IMR-90 (cell line): ENCODE measurements at regions not wholly inside any gene's neighbourhood (a gene's known extent, or its start where the extent isn't known, plus 50 kb on each side); places are given as distances from the start of the nearest gene placed in this dataset.

Experiments used
- ATAC-seq: fragments of 200-7000 bp; cut with Tn5 transposase; 2 replicates; pipeline ENCODE4 v1.9.1; 2020; ENCODE audit warnings: low read depth, mild to moderate bottlenecking, moderate library complexity
- BruUV-seq: library from RNA; stranded (reverse); fragments of 400-500 nt; replicated peaks from 2 replicates; lab custom pipeline; 2021; lab: Mats Ljungman, UMichigan
- CTCF ChIA-PET: fragments of 300-600 bp; formaldehyde crosslinking; extraction: SDS; loops from one replicate; lab custom pipeline; 2021; ENCODE audit warnings: antibody characterized with exemption; lab: Yijun Ruan, JAX
- POLR2A ChIA-PET: fragments of 300-600 bp; sonication (Branson Sonifier 250); formaldehyde crosslinking; loops from one replicate; lab custom pipeline; 2022; ENCODE audit warnings: antibody characterized with exemption; ENCODE audit not compliant: unreplicated experiment; lab: Charles Lee
- DNase-seq: peaks from one replicate; pipeline ENCODE4 v3.0.0; 2013
- H2AFZ ChIP-seq: replicated peaks from 2 replicates; pipeline ENCODE3; 2013; ENCODE audit warnings: low read length, mild to moderate bottlenecking; ENCODE audit not compliant: poor library complexity
- H2AK5ac ChIP-seq: 2 replicates; pipeline ENCODE4 v1.6.1; 2013; ENCODE audit warnings: low read depth, low read length, inconsistent platforms
- H2AK9ac ChIP-seq: replicated peaks from 2 replicates; pipeline ENCODE3; 2013; ENCODE audit warnings: mild to moderate bottlenecking, low read depth, low read length, moderate library complexity; ENCODE audit not compliant: poor library complexity
- H2BK120ac ChIP-seq: 2 replicates; pipeline ENCODE4 v1.6.1; 2013; ENCODE audit warnings: low read depth, low read length, inconsistent platforms
- H2BK15ac ChIP-seq: 3 replicates; pipeline ENCODE4 v1.6.1; 2013; ENCODE audit warnings: low read depth, low read length, inconsistent platforms
- H2BK20ac ChIP-seq: 2 replicates; pipeline ENCODE4 v1.6.1; 2013; ENCODE audit warnings: low read depth, mild to moderate bottlenecking, inconsistent platforms, low read length, moderate library complexity
- H2BK5ac ChIP-seq: 2 replicates; pipeline ENCODE4 v1.6.1; 2013; ENCODE audit warnings: mild to moderate bottlenecking, low read depth, low read length, inconsistent platforms; ENCODE audit not compliant: poor library complexity, severe bottlenecking
- H3K14ac ChIP-seq: replicated peaks from 2 replicates; pipeline ENCODE4 v1.6.1; 2013; ENCODE audit warnings: low read depth, low read length, inconsistent platforms
- H3K18ac ChIP-seq: 2 replicates; pipeline ENCODE4 v1.6.1; 2013; ENCODE audit warnings: low read depth, low read length, control low read depth
- H3K23ac ChIP-seq: 2 replicates; pipeline ENCODE4 v1.6.1; 2013; ENCODE audit warnings: low read depth, low read length, inconsistent platforms
- H3K27ac ChIP-seq: 2 replicates; pipeline ENCODE4 v1.5.1; 2013; ENCODE audit warnings: mild to moderate bottlenecking, control low read depth, low read length; ENCODE audit not compliant: insufficient read depth
- H3K27me3 ChIP-seq: 2 replicates; pipeline ENCODE4 v1.6.1; 2013; ENCODE audit warnings: low read length; ENCODE audit not compliant: control insufficient read depth, insufficient read depth
- H3K36me3 ChIP-seq: 2 replicates; pipeline ENCODE4 v1.6.1; 2013; ENCODE audit warnings: low read length, mixed read lengths; ENCODE audit not compliant: control insufficient read depth, insufficient read depth
- H3K4ac ChIP-seq: 2 replicates; pipeline ENCODE4 v1.6.1; 2013; ENCODE audit warnings: low read depth, low read length, inconsistent platforms
- H3K4me1 ChIP-seq: 2 replicates; pipeline ENCODE4 v1.6.1; 2013; ENCODE audit warnings: low read length, mixed read lengths; ENCODE audit not compliant: control insufficient read depth, insufficient read depth
- H3K4me2 ChIP-seq: 2 replicates; pipeline ENCODE4 v1.6.1; 2013; ENCODE audit warnings: low read depth, mild to moderate bottlenecking, control low read depth, low read length, moderate library complexity
- H3K4me3 ChIP-seq: 2 replicates; pipeline ENCODE4 v1.5.1; 2013; ENCODE audit warnings: low read depth, mild to moderate bottlenecking, control low read depth, low read length, moderate library complexity; ENCODE audit not compliant: insufficient read depth
- H3K56ac ChIP-seq: 2 replicates; pipeline ENCODE4 v1.6.1; 2013; ENCODE audit warnings: low read length, inconsistent platforms; ENCODE audit not compliant: insufficient read depth; ENCODE audit errors: extremely low read depth
- H3K79me1 ChIP-seq, 2 experiments: 2 replicates each; pipeline ENCODE4 v1.6.1; 2013; ENCODE audit warnings: low read length in 2 of 2, inconsistent platforms in 1 of 2, low read depth in 1 of 2
- H3K9ac ChIP-seq: 2 replicates; pipeline ENCODE4 v1.6.1; 2013; ENCODE audit warnings: low read depth, low read length, control low read depth
- H3K9me1 ChIP-seq: 2 replicates; pipeline ENCODE4 v1.6.1; 2013; ENCODE audit warnings: low read length, inconsistent platforms; ENCODE audit not compliant: insufficient read depth
- H3K9me3 ChIP-seq: 2 replicates; pipeline ENCODE4 v1.6.1; 2013; ENCODE audit warnings: low read length; ENCODE audit not compliant: control insufficient read depth, insufficient read depth
- H4K20me1 ChIP-seq: 2 replicates; pipeline ENCODE4 v1.6.1; 2013; ENCODE audit warnings: low read length, inconsistent platforms; ENCODE audit not compliant: insufficient read depth
- H4K5ac ChIP-seq: 2 replicates; pipeline ENCODE4 v1.6.1; 2013; ENCODE audit warnings: mild to moderate bottlenecking, low read depth, low read length, control low read depth
- H4K8ac ChIP-seq, 2 experiments: 2 replicates each; pipeline ENCODE4 v1.6.1; 2013; ENCODE audit warnings: low read depth in 2 of 2, low read length in 2 of 2, control low read depth in 1 of 2, inconsistent platforms in 1 of 2
- H4K91ac ChIP-seq: 2 replicates; pipeline ENCODE4 v1.6.1; 2013; ENCODE audit warnings: low read depth, low read length, inconsistent platforms; ENCODE audit not compliant: insufficient read depth
- BHLHE40 ChIP-seq: fragments of 150-350 bp; IDR thresholded peaks from 2 replicates; pipeline ENCODE4 v1.6.1; 2016; ENCODE audit warnings: mild to moderate bottlenecking, low read depth, low read length
- CEBPB ChIP-seq: IDR thresholded peaks from 2 replicates; pipeline ENCODE4 v1.6.1; 2012; ENCODE audit warnings: low read depth, low read length, improper control_type of control experiment
- CHD1 ChIP-seq: IDR thresholded peaks from 2 replicates; pipeline ENCODE4 v1.6.1; 2012; ENCODE audit warnings: low read depth, low read length, improper control_type of control experiment
- CTCF ChIP-seq: conservative IDR thresholded peaks from 2 replicates; pipeline ENCODE4 v1.5.1; 2012; ENCODE audit warnings: mild to moderate bottlenecking, low read depth, low read length, improper control_type of control experiment
- ELK1 ChIP-seq: fragments of 150-350 bp; IDR thresholded peaks from 2 replicates; pipeline ENCODE4 v1.6.1; 2016; ENCODE audit warnings: low read depth, mild to moderate bottlenecking, low read length, moderate library complexity, borderline replicate concordance
- FOS ChIP-seq: fragments of 150-350 bp; IDR thresholded peaks from 2 replicates; pipeline ENCODE4 v1.6.1; 2016; ENCODE audit warnings: low read depth, low read length
- MAFK ChIP-seq: IDR thresholded peaks from 2 replicates; pipeline ENCODE4 v1.6.1; 2012; ENCODE audit warnings: low read depth, low read length, improper control_type of control experiment
- MAZ ChIP-seq: IDR thresholded peaks from 2 replicates; pipeline ENCODE4 v1.6.1; 2012; ENCODE audit warnings: low read depth, mild to moderate bottlenecking, low read length, improper control_type of control experiment, moderate library complexity, borderline replicate concordance
- MXI1 ChIP-seq: IDR thresholded peaks from 2 replicates; pipeline ENCODE4 v1.6.1; 2012; ENCODE audit warnings: low read depth, mild to moderate bottlenecking, low read length, moderate library complexity, borderline replicate concordance
- NFE2L2 ChIP-seq: fragments of 150-350 bp; IDR thresholded peaks from 2 replicates; pipeline ENCODE4 v1.6.1; 2016; ENCODE audit warnings: low read depth, mild to moderate bottlenecking, low read length
- POLR2A ChIP-seq: IDR thresholded peaks from 2 replicates; pipeline ENCODE4 v1.6.1; 2012; ENCODE audit warnings: mild to moderate bottlenecking, low read depth, low read length
- RAD21 ChIP-seq: IDR thresholded peaks from 2 replicates; pipeline ENCODE4 v1.6.1; 2012; ENCODE audit warnings: low read length, improper control_type of control experiment
- RCOR1 ChIP-seq: IDR thresholded peaks from 2 replicates; pipeline ENCODE4 v1.6.1; 2012; ENCODE audit warnings: mild to moderate bottlenecking, low read length, improper control_type of control experiment; ENCODE audit not compliant: insufficient replicate concordance
- RFX5 ChIP-seq: IDR thresholded peaks from 2 replicates; pipeline ENCODE4 v1.8.0; 2012; ENCODE audit warnings: low read depth, mild to moderate bottlenecking, low read length, moderate library complexity
- SMC3 ChIP-seq: fragments of 150-350 bp; IDR thresholded peaks from 2 replicates; pipeline ENCODE4 v1.6.1; 2016; ENCODE audit warnings: low read depth, mild to moderate bottlenecking, antibody characterized with exemption, low read length, moderate library complexity
- USF2 ChIP-seq: fragments of 150-350 bp; IDR thresholded peaks from 2 replicates; pipeline ENCODE4 v1.6.1; 2017; ENCODE audit warnings: mild to moderate bottlenecking, antibody characterized with exemption, low read length, low read depth
- WGBS, 2 experiments: methylation state at CpG; one replicate each; pipeline versions ENCODE4 v1.1.5 to v1.1.7; 2013; ENCODE audit warnings: missing lambda C conversion rate in 2 of 2; ENCODE audit not compliant: insufficient read length in 1 of 2; ENCODE audit errors: extremely low coverage in 2 of 2; 5-methylcytosine and 5-hydroxymethylcytosine counted together
- dilution Hi-C: fragments of 300-500 bp; cut with HindIII; formaldehyde crosslinking; loops from one replicate; pipeline ENCODE4 v1.14.3; 2018; ENCODE audit warnings: low sequenced_read_pairs; ENCODE audit not compliant: unreplicated experiment
- in situ Hi-C: fragments of 300-500 bp; cut with MboI; formaldehyde crosslinking; loops from 3 replicates; pipeline ENCODE4 v1.14.3; 2019; ENCODE audit warnings: low sequenced_read_pairs, inconsistent platforms, mixed read lengths
- intact Hi-C: fragments of 100-400 bp; cut with micrococcal nuclease; formaldehyde crosslinking; loops from 2 replicates; pipeline ENCODE4 v1.10.0; 2022

- POLR2A ChIA-PET: no interaction called here
- no peak overlapping the region for H4K5ac ChIP-seq
- H3K4me1 ChIP-seq: no peaks in the 10 kb centered on the region
- H3K9ac ChIP-seq: no peak overlapping the region
- H2AK5ac ChIP-seq: no peak overlapping the region
- no peak overlapping the region for H2AFZ ChIP-seq
- no peak for ATAC-seq
- H3K4me3 ChIP-seq: no peak overlapping the region
- no peak overlapping the region for H3K4ac ChIP-seq
- H4K91ac ChIP-seq: no peak overlapping the region
- dilution Hi-C loops (no loop called here), in situ Hi-C loops (no loop called here), intact Hi-C loops (no loop called here)
- H2AK9ac ChIP-seq: no peak overlapping the region
- H4K8ac ChIP-seq: no peak overlapping the region
- CTCF ChIA-PET: no interaction called here
- H3K27ac ChIP-seq: no peak overlapping the region
- no peak overlapping the region for H3K4me2 ChIP-seq
- no peak overlapping the region for H2BK120ac ChIP-seq
- no peak overlapping the region for H3K23ac ChIP-seq
- H3K9me3 ChIP-seq: no peaks in the 10 kb centered on the region
- no peak overlapping the region for H2BK15ac ChIP-seq
- TF ChIP-seq MAFK: no peak
- TF ChIP-seq SMC3: no peak
- TF ChIP-seq USF2: no peak
- no peak for TF ChIP-seq CEBPB
- TF ChIP-seq CTCF: no peak
- no peak for TF ChIP-seq RCOR1
- no peak for TF ChIP-seq POLR2A
- TF ChIP-seq CHD1: no peak
- no peak for TF ChIP-seq NFE2L2
- no peak for TF ChIP-seq RFX5
- no peak for TF ChIP-seq MXI1
- no peak for TF ChIP-seq MAZ
- TF ChIP-seq RAD21: no peak
- TF ChIP-seq BHLHE40: no peak
- TF ChIP-seq FOS: no peak
- no peak for TF ChIP-seq ELK1
- no peaks in the 10 kb centered on the region for H3K9me1 ChIP-seq
- H2BK5ac ChIP-seq: no peak overlapping the region
- no CpG with 5 or more reads among the region's 4 CpGs for WGBS, 2 experiments
- no peak overlapping the region for H2BK20ac ChIP-seq
- H3K18ac ChIP-seq: no peak overlapping the region
- no peaks in the 10 kb centered on the region for H3K36me3 ChIP-seq
- H3K14ac ChIP-seq: no peak overlapping the region
- no peak overlapping the region for H3K56ac ChIP-seq
- DNase-seq: no peak
- BruUV-seq: no TSS peak
- H4K20me1 ChIP-seq: no peaks in the 10 kb centered on the region
- H3K79me1 ChIP-seq: no peaks in the 10 kb centered on the region
- no peaks in the 10 kb centered on the region for H3K27me3 ChIP-seq
Measured at GRCh38 chr4:81714291-81714690, 242.6 kb upstream of the RASGEF1B start.
